PC-9 (cell line): ENCODE measurements at regions not wholly inside any gene's neighbourhood (a gene's known extent, or its start where the extent isn't known, plus 50 kb on each side); places are given as distances from the start of the nearest gene placed in this dataset.

Experiments
- BruUV-seq: library from RNA; stranded (reverse); fragments of 400-500 nt; replicated peaks from 2 replicates; lab custom pipeline; 2021; lab: Mats Ljungman, UMichigan
- CTCF ChIA-PET: fragments of 300-600 bp; sonication (Branson Sonifier 250); formaldehyde crosslinking; loops from one replicate; lab custom pipeline; 2022; ENCODE audit warnings: antibody characterized with exemption; lab: Charles Lee
- POLR2A ChIA-PET: fragments of 300-600 bp; sonication (Branson Sonifier 250); formaldehyde crosslinking; loops from one replicate; lab custom pipeline; 2022; ENCODE audit warnings: antibody characterized with exemption; ENCODE audit not compliant: unreplicated experiment; lab: Charles Lee
- DNase-seq, 2 experiments: peaks; one replicate each; pipeline versions ENCODE4 v3.0.0 to v3.0.0-alpha.2; 2015 to 2022; ENCODE audit warnings: mixed read lengths in 1 of 2
- H2AFZ ChIP-seq: fragments of 200-600 bp; sonication (generic); 2 replicates; pipeline ENCODE4 v1.8.1; 2017; ENCODE audit warnings: antibody characterized with exemption
- H3F3A ChIP-seq: fragments of 200-600 bp; sonication (generic); 2 replicates; pipeline ENCODE4 v1.8.1; 2017; ENCODE audit warnings: antibody characterized with exemption, mild to moderate bottlenecking, low read depth; ENCODE audit not compliant: insufficient read depth
- H3K27ac ChIP-seq: fragments of 200-600 bp; sonication (generic); 2 replicates; pipeline ENCODE4 v1.6.1; 2016; ENCODE audit warnings: mixed run types
- H3K27me3 ChIP-seq: fragments of 200-600 bp; sonication (generic); 2 replicates; pipeline ENCODE4 v1.6.1; 2016; ENCODE audit warnings: low read depth, mixed run types; ENCODE audit not compliant: insufficient read depth
- H3K36me3 ChIP-seq: fragments of 200-600 bp; sonication (generic); 2 replicates; pipeline ENCODE4 v1.6.1; 2016; ENCODE audit warnings: low read depth, mixed run types
- H3K4me1 ChIP-seq: fragments of 200-600 bp; sonication (generic); replicated peaks from 2 replicates; pipeline ENCODE4 v1.6.1; 2016; ENCODE audit warnings: mixed run types; ENCODE audit not compliant: insufficient read depth
- H3K4me2 ChIP-seq: fragments of 200-600 bp; sonication (generic); 2 replicates; pipeline ENCODE4 v1.6.1; 2017; ENCODE audit warnings: mixed run types
- H3K4me3 ChIP-seq: fragments of 200-600 bp; sonication (generic); 2 replicates; pipeline ENCODE4 v1.6.1; 2016; ENCODE audit warnings: mixed run types
- H3K79me2 ChIP-seq: fragments of 200-600 bp; sonication (generic); 2 replicates; pipeline ENCODE4 v1.6.1; 2017; ENCODE audit warnings: low read depth, mixed run types
- H3K9me2 ChIP-seq: fragments of 200-600 bp; sonication (generic); 2 replicates; pipeline ENCODE4 v1.8.1; 2017; ENCODE audit warnings: mild to moderate bottlenecking; ENCODE audit not compliant: insufficient read depth
- H3K9me3 ChIP-seq: fragments of 200-600 bp; sonication (generic); 2 replicates; pipeline ENCODE4 v1.8.1; 2016; ENCODE audit warnings: low read depth; ENCODE audit not compliant: insufficient read depth
- H4K20me1 ChIP-seq: fragments of 200-600 bp; sonication (generic); 2 replicates; pipeline ENCODE4 v1.8.1; 2017; ENCODE audit not compliant: insufficient read depth
- CTCF ChIP-seq: fragments of 200-600 bp; sonication (generic); conservative IDR thresholded peaks from 2 replicates; pipeline ENCODE4 v1.6.1; 2017; ENCODE audit warnings: mixed run types, antibody characterized with exemption, mild to moderate bottlenecking, moderate library complexity
- EZH2 ChIP-seq: fragments of 200-600 bp; sonication (generic); IDR thresholded peaks from 2 replicates; pipeline ENCODE4 v1.8.0; 2017; ENCODE audit warnings: antibody characterized with exemption, low read depth
- intact Hi-C: fragments of 100-400 bp; cut with micrococcal nuclease; formaldehyde crosslinking; loops from one replicate; pipeline ENCODE4 v1.10.0; 2022; ENCODE audit not compliant: unreplicated experiment

- Histone ChIP-seq H3K9me2 (no peaks in the 10 kb centered on the region), H3K27ac (no peak overlapping the region), H2AFZ (no peak overlapping the region), H4K20me1 (no peaks in the 10 kb centered on the region), H3K4me2 (no peak overlapping the region), H3F3A (no peaks in the 10 kb centered on the region), H3K9me3 (no peaks in the 10 kb centered on the region), H3K4me1 (no peaks in the 10 kb centered on the region), H3K36me3 (no peaks in the 10 kb centered on the region), H3K4me3 (no peak overlapping the region), H3K79me2 (no peaks in the 10 kb centered on the region), H3K27me3 (no peaks in the 10 kb centered on the region)
- DNase-seq = no peak
- BruUV-seq = no TSS peak
- ChIA-PET CTCF (no interaction called here), POLR2A (no interaction called here)
- TF ChIP-seq EZH2 (no peak), CTCF (no peak)
- intact Hi-C loops = no loop called here
These were observed 213.4 kb upstream of the CCDC150 start for GRCh38 chr2:196426122-196426521.

GRCh38 chr2:196427986-196428634, 211.4 kb upstream of the CCDC150 start:
- ChIA-PET POLR2A (no interaction called here), CTCF (no interaction called here)
- BruUV-seq = no TSS peak
- Histone ChIP-seq H3K79me2 (no peaks in the 10 kb centered on the region), H3K4me1 (no peaks in the 10 kb centered on the region), H3K27me3 (no peaks in the 10 kb centered on the region), H3K9me2 (no peaks in the 10 kb centered on the region), H3K36me3 (no peaks in the 10 kb centered on the region), H3K4me2 (no peak overlapping the region), H2AFZ (no peak overlapping the region), H3K4me3 (no peak overlapping the region), H4K20me1 (no peaks in the 10 kb centered on the region), H3K9me3 (no peaks in the 10 kb centered on the region), H3F3A (no peaks in the 10 kb centered on the region), H3K27ac (no peak overlapping the region)
- TF ChIP-seq CTCF (no peak), EZH2 (no peak)
- intact Hi-C loops = no loop called here
- no peak for DNase-seq

GRCh38 chr2:196431076-196431475, 208.4 kb upstream of the CCDC150 start:
- H3K27ac ChIP-seq = no peak overlapping the region
- H3K9me3 ChIP-seq = no peaks in the 10 kb centered on the region
- TF ChIP-seq EZH2 = no peak
- no peak for TF ChIP-seq CTCF
- H3F3A ChIP-seq = no peaks in the 10 kb centered on the region
- no peaks in the 10 kb centered on the region for H3K79me2 ChIP-seq
- no peaks in the 10 kb centered on the region for H3K4me1 ChIP-seq
- H3K4me2 ChIP-seq = no peak overlapping the region
- no peak overlapping the region for H3K4me3 ChIP-seq
- POLR2A ChIA-PET = no interaction called here
- no peaks in the 10 kb centered on the region for H3K36me3 ChIP-seq
- H2AFZ ChIP-seq = no peak overlapping the region
- no peaks in the 10 kb centered on the region for H4K20me1 ChIP-seq
- no peak for DNase-seq
- CTCF ChIA-PET = no interaction called here
- no peaks in the 10 kb centered on the region for H3K9me2 ChIP-seq
- H3K27me3 ChIP-seq = no peaks in the 10 kb centered on the region
- intact Hi-C loops = no loop called here
- no TSS peak for BruUV-seq
